Tongue (tissue), 1 donor: ENCODE measurements at regions not wholly inside any gene's neighbourhood (a gene's known extent, or its start where the extent isn't known, plus 50 kb on each side); places are given as distances from the start of the nearest gene placed in this dataset.

Experiments
- DNase-seq: peaks from one replicate; pipeline ENCODE4 v3.0.0-alpha.2; 2015

DNA sequence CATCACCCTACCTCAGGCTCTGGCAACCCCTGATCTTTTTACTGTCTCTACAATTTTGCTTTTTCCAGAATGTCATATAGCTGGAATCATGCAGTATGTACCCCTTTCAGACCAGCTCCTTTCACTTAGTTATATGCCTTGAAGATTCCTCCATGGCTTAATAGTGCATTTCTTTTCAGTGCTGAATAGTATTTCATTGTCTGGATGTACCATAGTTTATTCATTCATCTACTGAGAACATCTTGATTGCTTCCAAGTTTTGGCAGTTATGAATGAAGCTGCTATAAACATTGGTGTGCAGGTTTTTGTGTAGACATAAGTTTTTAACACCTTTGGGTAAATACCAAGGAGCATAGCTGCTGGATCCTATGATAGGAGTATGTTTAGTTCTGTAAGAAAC, 50.8 kb upstream of the ANP32A start:
- DNase-seq = no peak

DNA sequence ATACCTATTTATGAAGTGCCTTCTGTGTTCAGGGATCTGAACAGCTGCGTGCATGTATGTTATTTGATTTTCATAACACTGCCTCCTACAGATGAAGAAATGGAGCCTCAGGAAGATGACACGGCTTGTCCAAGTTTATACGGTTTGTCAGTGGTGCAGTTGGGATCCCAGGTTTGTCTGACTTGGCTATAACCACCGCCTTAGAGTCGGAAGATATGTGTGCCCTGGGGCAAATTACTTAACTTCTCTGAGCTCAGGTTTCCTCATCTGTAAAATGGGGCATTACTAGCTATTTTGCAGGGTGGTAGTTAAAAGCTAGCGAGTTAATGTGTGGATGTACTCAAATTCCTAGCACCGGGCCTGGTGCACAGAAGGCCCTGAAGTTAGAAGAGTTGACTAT, 54.1 kb upstream of the ANP32A start:
- no peak for DNase-seq

DNA sequence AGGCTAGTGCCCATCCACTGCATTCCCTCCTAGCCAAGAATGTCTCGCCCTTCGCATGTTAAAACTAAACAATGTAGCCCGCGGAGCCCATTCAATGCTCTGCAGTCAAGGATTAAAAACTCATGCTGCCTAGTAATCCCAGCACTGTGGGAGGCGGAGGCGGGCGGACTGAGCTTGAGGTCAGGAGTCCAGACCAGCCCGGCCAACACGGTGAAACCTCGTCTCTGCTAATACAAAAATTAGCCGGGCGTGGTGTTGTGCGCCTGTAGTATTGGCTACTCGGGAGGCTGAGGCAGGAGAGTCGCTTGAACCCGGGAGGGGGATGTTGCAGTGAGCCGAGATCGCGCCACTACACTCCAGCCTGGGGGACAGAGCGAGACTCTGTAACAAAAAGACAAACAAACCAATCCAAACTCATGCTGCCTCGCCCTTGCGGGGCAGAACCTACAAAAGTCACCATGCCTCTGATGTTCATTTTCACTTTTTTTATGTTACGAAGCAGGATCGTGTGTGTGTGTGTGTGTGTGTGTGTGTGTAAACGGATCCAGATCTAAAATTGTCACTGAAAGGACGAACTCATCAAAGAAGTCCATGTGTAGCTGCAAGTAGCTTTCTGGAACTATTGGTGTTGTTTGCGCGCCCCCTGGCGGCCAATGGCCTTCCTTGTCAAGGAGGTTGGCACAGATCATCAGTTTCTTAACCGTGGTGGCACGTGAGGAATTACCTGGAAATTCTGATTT, 54.8 kb upstream of the SPESP1 start:
- DNase-seq = peak; percentile 97

DNA sequence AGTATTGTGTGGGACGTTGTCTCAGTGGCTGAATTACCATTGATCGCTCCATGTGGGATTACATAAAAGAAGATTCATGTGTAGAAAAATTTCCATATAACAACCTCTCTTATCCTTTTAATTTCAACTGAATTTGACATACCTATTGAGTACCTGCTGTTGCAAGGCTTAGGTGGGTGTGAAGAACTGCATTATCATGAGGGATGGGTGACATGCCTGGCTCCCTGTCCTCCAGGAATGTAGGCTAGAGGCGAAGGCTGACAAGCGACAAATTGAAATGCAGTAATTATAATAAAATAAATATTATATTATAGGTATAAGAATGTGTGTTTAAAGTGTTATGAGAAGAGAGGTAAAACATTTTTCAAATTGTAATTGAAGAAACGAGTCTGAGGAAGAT, 52.7 kb upstream of the SPESP1 start:
- DNase-seq = no peak

DNA sequence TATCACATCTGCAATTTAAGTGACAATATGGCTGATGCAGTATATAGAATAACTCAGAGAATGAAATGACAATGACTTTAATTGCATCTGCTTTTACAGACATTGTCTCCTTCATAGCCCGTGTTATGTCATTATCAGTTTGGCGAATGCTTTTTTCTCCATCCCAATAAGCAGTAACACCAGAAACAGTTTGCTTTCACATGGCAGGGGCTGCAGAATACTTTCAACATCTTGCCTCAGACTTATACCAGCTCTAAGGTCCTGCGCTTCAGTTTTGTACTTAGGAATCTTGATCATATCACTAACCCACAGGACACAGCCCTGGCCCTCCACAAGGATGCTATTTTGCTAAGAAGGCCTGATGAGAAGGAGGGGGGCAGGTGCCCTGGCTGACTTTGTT, 49.9 kb upstream of the SPESP1 start:
- no peak for DNase-seq
